ENCODE measurements at regions not wholly inside any gene's neighbourhood (a gene's known extent, or its start where the extent isn't known, plus 50 kb on each side); places are given as distances from the start of the nearest gene placed in this dataset.
A peak's percentile ranks its signal among the peaks of the same experiment; 100 is the strongest.

- no peaks in the 10 kb centered on the region for H3K9me3 ChIP-seq (replicated peaks in 1 of 3)
- 61 to 83% (median 75%) methylated on average over 4 to 17 of the region's 17 CpGs for WGBS, 4 donors
- DNase-seq = peak in 1 of 7 donors; percentile 9
- H3K4me1 ChIP-seq (replicated peaks in 1 of 2) = no peaks in the 10 kb centered on the region
- no peaks in the 10 kb centered on the region for H3K27me3 ChIP-seq
- H3K36me3 ChIP-seq (replicated peaks in 1 of 2) = no peaks in the 10 kb centered on the region
- intact Hi-C loops (cut with DNase I) = no loop called here
- no peak overlapping the region for H3K27ac ChIP-seq
- H3K4me3 ChIP-seq = no peak overlapping the region
- TF ChIP-seq CTCF (IDR thresholded peaks at IDR 0.05) = no peak
- TF ChIP-seq POLR2A (IDR thresholded peaks at IDR 0.05) = no peak
These were observed 326.1 kb downstream of the TMEM121 start for GRCh38 chr14:105852378-105853088.

GRCh38 chr14:105853089-105853906 is 326.9 kb downstream of the TMEM121 start:
- no peaks in the 10 kb centered on the region for H3K9me3 ChIP-seq (replicated peaks in 1 of 3)
- WGBS, 4 donors = 78 to 84% (median 81%) methylated on average over 7 to 16 of the region's 16 CpGs
- peak in 3 of 7 donors; percentile 2 to 80 (median 14) for DNase-seq
- H3K27me3 ChIP-seq = no peaks in the 10 kb centered on the region
- intact Hi-C loops (cut with DNase I) = no loop called here
- H3K4me1 ChIP-seq (replicated peaks in 1 of 2) = no peaks in the 10 kb centered on the region
- H3K27ac ChIP-seq = no peak overlapping the region
- TF ChIP-seq POLR2A (IDR thresholded peaks at IDR 0.05) (no peak), CTCF (IDR thresholded peaks at IDR 0.05) (no peak)
- no peak overlapping the region for H3K4me3 ChIP-seq
- no peaks in the 10 kb centered on the region for H3K36me3 ChIP-seq (replicated peaks in 1 of 2)

- no peaks in the 10 kb centered on the region for H3K27me3 ChIP-seq
- no peaks in the 10 kb centered on the region for H3K4me1 ChIP-seq (replicated peaks in 1 of 2)
- 81 to 90% (median 83%) methylated on average over 15 to 25 of the region's 25 CpGs for WGBS, 4 donors
- no peak overlapping the region for H3K27ac ChIP-seq
- H3K9me3 ChIP-seq (replicated peaks in 1 of 3) = no peaks in the 10 kb centered on the region
- TF ChIP-seq CTCF (IDR thresholded peaks at IDR 0.05) (no peak), POLR2A (IDR thresholded peaks at IDR 0.05) (no peak)
- peak in 3 of 7 donors; percentile 5 to 41 (median 12) for DNase-seq
- H3K4me3 ChIP-seq = no peak overlapping the region
- intact Hi-C loops (cut with DNase I) = no loop called here
- H3K36me3 ChIP-seq (replicated peaks in 1 of 2) = no peaks in the 10 kb centered on the region
These were observed 327.7 kb downstream of the TMEM121 start for GRCh38 chr14:105853907-105854599.

GRCh38 chr14:105854600-105855245 is 328.3 kb downstream of the TMEM121 start:
- WGBS, 4 donors = 81 to 86% (median 85%) methylated on average over 9 to 26 of the region's 26 CpGs

More at GRCh38 chr14:105854600-105855245, 328.3 kb downstream of the TMEM121 start:
- H3K4me3 ChIP-seq = no peak overlapping the region
- no peaks in the 10 kb centered on the region for H3K27me3 ChIP-seq
- peak in 4 of 7 donors; percentile 4 to 45 (median 12) for DNase-seq
- H3K27ac ChIP-seq = no peak overlapping the region
- no peaks in the 10 kb centered on the region for H3K4me1 ChIP-seq (replicated peaks in 1 of 2)
- H3K36me3 ChIP-seq (replicated peaks in 1 of 2) = no peaks in the 10 kb centered on the region
- H3K9me3 ChIP-seq (replicated peaks in 1 of 3) = no peaks in the 10 kb centered on the region
- no peak for TF ChIP-seq POLR2A (IDR thresholded peaks at IDR 0.05)
- TF ChIP-seq CTCF (IDR thresholded peaks at IDR 0.05) = no peak
- intact Hi-C loops (cut with DNase I) = no loop called here
